SHP77 (cell line): ENCODE measurements at regions not wholly inside any gene's neighbourhood (a gene's known extent, or its start where the extent isn't known, plus 50 kb on each side); places are given as distances from the start of the nearest gene placed in this dataset.
"Not testable (repeated sequence)": the region's sequence is repeated elsewhere in the genome, so short reads cannot be mapped to it uniquely, and the experiment has no call there.

Source experiments
- DNase-seq, 2 experiments: peaks; one replicate each; lab custom pipeline; 2025; lab: John Stamatoyannopoulos, UW

DNA sequence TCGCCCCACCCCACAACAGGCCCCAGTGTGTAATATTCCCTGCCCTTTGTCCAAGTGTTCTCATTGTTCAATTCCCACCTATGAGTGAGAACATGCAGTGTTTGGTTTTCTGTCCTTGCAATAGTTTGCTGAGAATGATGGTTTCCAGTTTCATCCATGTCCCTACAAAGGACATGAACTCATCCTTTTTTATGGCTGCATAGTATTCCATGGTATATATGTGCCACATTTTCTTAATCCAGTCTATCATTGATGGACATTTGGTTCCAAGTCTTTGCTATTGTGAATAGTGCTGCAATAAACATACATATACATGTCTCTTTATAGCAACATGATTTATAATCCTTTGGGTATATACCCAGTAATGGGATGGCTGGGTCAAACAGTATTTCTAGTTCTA lies 132.7 kb downstream of the SNX10 start:
- not testable (repeated sequence) for DNase-seq

DNA sequence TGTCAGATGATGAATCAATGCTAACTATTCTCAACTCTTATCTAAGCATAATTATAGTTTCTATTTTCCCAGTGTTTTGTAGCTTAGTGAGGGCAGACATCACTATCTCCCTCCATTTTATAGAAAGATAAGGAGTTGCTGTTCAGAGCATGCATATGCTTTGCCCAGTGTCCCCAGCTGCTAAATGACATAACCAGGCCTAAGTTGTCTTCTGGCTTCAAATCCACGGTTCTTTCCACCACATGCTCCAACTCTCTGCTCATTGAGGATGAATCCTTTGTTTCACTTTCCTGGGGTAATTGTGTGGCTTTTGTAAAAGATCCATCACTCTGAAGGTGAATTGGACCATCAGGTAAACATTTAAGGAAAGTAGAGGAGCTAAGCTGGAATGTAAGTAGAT lies 134.0 kb downstream of the SNX10 start:
- DNase-seq: no peak

DNA sequence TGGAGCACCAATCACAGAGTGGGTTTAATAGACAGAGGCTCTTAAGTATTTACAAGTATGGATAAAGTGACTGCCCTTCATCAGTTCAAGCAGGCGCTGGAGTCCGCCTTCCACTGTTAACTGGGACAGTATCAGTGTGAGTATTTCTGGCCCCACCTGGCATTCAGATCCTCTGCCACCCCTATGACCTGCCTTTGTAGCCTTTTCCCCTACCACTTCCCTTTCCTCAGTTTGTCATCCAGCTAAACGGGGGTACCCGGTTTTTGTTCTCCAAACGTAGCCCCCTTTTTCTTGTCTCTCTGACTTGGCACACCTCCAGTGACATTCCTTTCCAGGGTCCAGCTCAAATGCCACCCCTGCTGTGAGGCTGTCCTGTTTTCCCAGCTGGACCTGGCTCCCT lies 134.4 kb downstream of the SNX10 start:
- no peak for DNase-seq

DNA sequence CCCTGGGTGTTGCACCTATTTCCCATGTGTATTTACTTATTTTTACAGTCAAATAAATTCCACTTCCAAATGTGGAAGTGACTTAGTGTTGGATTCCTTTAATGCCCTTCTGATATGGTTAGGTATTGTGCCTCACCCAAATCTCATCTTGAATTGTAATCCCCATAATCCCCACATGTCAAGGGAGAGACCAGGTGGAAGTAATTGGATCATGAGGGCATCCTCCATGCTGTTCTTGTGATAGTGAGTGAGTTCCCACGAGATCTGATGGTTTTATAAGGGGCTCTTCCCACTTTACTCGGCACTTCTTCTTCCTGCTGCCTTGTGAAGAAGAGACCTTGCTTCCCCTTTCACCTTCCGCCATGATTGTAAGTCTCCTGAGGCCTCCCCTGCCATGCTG lies 136.9 kb downstream of the SNX10 start:
- no peak for DNase-seq

DNA sequence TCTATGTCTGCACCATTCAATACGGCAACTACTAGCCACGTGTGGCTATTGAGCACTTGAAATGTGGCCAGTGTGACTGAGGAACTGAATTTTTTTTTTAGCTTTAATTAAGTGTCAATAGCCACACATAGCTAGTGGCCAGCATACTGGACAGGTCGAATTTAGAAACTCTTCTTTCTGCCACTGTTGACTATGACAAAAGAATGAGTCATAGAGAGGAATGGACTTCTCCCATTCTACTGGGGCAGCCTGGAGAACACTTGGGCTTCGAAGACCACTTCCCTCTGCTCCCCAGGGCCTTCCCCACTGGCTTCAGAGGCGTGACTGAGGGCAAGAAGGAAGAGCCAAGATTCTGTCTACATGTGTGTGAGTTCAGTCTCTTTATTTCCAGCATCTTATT lies 137.5 kb downstream of the SNX10 start:
- no peak for DNase-seq

DNA sequence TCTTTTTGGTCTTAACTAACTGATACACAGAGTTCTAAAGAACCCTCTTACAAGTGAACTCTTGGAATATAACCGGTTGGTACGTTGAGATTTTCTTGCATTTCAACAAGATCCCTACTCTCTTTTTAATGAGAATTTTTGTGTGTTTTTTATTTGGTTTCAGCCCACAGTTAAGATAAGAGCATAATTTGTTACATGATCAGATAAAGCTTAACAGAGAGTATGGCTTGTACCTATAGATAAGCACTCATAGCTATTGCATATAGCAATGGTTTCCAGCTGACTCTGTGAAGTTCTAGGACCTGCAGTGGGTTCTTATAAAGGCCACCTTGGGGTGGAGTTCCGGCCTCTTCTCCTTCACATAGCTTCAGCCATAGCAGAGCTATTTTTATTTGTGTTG lies 143.3 kb downstream of the SNX10 start:
- DNase-seq: no peak

DNA sequence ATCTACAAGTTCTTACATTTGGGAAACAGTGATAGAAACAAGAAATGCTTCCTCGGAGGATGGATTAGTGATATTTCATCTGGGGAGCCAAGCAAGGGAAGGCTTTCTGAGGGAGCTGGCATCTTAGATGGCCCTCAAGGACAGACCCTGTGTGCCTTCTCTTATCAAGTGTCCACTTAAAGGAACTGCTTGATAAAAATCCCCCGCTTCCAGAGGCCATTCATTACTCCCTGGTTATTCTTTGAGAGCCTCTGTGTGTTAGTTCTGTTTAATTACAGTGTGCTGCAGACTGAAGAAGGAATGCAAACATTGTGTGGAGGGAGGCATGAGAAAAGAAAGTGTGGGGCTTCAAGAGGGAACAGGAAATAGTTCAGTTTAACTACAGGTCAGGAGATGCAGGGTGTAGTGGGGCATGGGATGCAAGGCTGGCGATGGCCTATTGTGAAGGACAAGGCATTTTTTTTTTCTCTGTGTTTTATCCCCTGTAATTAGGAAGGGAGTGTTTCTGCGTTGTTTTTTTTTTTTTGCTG lies 145.4 kb downstream of the SNX10 start:
- DNase-seq: no peak

DNA sequence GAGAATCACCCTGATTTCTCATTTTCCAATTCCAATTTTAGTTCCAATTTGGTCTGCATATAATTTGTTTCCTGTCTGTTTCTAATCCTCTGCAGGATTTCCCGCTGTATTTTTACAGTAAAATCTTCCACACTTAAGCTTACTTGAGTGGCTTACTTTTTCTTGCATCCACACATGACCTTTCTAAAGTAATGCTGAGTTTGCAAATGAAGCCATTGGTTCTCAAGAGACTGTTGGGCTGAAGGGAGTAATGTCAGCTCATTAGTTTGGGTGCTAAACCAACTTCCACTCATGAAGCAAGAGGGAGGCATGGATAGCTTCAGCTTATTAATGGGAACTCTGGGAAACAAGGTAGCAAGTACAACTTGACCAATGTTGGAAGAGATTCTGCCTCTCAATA lies 146.4 kb downstream of the SNX10 start:
- DNase-seq: no peak

DNA sequence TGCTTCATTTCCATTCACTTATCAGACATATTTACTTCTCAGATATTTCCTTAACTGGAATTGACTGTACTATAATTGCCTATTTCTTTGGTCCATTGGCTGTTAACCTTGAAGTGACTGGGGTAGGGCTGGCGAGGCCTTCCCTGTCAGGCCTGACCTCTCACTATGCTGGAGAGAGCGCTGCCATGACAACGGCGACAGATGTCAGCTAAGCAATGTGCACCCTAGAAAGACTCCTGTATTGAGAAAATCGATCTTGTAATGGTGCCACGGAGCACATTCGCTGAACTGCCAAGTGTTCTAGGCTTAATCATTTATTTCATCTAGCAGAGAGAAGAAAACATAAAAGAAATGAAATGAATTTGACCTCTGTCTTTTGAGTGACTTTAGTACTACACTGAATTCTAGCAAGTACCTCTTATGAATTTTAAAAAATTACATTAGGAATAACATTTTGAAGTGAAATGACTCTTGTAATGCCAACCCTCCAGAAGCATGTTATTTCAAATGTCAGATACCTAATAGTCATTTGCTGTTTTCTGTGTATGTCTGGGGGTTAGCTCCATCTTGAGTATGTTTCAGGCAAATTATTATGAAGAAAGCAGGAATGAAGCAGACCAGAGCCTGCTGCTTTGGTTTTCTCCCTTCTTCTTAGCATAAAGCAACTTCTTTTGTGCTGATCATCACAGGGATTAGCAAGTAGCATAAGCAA lies 148.0 kb downstream of the SNX10 start:
- peak; percentile 71 to 73 for DNase-seq

DNA sequence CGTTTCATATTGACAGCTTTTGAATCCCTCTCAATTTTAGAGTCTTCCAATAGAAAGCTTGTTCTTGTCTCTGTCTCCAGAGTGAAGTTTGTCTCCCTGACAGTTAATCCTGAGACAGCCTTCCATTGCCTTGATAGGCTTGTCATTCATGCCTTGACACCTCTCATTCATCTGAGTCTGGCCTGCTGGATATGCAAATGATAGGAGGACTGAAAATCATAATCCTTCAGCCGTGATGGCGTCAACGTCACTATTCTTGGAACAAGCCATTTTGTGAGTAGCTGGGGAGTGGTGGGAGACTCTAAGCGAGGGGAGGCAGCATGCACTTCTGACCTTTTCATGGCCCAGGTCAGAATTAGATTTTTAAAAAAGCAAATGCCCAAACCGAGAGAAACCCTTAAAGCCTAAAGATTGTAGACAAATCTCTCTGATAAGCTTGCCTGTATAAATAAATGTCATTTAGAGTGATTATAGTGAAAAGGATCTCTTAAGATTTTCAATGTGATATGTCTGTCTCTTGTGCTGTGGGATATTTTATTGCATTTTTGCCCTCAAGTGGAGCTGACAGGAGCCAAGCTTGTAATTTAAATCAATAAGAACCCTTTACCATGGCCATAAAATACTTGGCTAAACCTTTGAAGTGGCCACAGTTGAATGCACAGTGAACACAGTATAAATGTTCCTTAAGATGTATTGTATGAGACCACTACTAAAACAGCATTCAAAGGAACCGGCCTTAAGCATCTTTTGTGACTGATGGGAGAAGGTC lies 148.8 kb downstream of the SNX10 start:
- no peak for DNase-seq

DNA sequence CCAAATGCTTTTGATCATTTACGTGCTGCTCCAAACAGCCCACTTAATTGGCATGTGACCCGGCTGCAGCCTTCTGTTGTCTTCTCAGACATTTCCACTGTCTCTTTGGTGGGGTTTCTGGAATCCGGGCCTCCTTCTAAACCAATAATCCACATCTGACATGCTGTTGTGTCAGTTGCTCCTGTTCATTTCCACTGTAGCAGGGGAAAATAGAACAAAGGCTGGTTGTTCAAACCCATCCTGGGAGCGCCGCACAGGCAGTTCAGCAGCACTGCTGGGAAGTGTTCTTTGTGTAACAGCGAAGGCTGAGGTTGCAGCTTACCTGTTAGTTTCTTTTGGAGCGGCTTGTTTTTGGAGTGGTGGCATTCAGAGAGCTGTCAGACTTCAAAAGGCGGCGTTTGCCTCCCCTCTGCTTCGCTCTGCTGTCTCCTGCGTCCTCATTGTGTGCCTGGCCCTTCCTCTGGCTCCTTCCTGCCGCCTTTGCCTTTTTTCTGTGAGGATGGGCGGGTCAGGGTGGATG lies 149.4 kb downstream of the SNX10 start:
- DNase-seq: no peak

DNA sequence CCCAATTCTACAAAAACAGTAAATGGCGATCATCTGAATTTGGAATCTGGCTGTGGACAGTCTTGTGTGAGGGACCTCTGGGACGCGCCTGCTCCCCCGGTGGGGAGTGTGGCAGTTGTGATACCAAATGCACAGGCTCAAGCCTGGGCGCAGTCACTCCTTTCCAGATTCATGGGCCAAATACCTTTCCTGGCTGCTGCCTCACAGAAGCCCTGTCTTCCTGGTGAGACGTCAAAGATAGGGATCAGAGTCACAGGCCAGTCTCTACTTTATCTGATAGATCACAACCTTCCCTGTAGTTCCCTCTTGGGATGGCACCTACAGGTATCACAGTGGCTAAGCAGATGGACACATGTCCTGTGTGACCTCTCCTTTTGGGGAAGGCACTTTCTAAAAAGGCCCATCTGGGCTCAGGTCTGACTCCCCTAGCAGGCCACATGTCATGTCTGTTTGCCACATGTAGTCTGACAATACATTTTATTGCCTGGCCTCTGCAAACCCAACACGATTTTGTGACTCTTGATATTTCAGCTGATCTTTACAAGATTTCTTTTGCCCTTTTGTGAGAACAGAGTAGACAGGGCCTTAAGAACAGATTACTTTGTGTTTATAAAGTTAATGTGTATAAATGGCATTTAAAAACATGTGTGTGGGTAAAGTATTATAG lies 150.1 kb downstream of the SNX10 start:
- no peak for DNase-seq

DNA sequence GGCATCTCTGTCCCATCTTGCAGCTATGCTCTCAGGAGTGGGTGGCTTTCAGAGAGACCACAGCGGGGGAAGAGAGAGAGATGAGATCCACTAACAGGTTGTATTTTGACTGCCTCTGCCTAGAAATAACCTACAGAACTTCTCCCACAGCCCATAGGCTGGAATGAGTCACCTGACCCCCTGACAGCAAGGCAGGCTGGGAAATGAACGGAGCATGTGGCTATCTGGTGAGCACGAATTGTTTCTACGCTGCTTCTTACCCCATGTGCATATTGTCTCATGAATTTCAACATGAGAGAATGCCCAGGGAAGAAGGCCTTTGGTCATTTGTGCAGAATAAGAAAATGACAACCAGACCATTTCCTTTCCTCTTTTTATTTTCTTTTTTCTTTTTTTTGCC lies 151.3 kb downstream of the SNX10 start:
- no peak for DNase-seq

DNA sequence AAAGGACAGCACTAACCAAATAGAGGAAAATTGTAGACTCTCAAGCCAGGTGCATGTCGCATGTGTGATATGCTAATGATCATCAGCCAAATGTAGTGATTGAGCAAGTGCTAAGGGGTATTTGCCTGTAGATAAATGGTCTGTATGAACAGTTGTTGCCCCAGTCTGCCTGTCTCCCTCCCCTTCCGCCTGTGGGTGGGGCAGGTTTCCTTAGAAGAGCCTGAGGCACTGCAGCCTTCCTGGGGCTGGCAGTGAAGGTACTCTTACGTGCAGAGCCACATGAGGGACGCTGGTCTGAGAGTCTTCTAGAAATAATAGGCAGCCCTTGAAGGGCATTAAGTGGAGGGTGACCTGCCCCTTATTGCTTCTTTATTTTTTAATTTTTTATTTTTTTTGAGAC lies 152.1 kb downstream of the SNX10 start:
- DNase-seq: no peak

DNA sequence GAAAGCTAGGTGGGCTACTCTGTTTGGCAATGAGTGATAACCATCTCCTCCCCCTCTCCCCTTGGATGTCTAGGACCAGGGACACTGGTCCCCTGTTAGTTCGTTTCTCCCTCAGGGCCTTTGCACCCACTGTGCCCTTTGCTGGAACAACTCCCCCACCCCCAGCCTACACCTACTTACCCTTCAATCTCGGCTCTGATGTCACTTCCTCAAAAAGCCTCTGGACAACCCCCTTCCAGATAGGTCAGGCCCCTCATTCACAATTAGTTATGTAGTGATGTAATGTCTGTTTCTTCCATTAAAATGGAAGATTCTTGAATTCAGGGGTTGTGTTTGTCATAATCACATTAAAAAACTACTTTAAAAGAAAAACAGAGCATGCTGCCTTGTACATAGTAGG lies 152.9 kb downstream of the SNX10 start:
- no peak for DNase-seq

DNA sequence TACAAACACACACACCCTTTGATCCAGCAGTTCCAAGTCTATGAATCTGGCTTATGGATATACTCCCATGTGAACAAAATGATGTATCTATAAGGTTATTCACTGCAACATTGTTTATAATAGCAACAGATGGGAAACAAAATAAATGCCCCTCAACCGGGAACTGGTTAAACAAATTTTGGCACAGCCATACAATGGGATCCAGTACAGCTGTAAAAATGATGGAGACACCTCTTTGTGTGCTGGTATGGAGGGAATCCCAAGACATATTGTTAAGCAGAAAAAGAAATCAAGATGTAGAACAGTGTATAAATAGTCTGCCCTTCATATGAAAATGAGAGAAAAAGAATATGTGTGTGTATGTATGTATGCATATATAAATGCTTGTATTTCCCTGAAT lies 155.5 kb downstream of the SNX10 start:
- no peak for DNase-seq

DNA sequence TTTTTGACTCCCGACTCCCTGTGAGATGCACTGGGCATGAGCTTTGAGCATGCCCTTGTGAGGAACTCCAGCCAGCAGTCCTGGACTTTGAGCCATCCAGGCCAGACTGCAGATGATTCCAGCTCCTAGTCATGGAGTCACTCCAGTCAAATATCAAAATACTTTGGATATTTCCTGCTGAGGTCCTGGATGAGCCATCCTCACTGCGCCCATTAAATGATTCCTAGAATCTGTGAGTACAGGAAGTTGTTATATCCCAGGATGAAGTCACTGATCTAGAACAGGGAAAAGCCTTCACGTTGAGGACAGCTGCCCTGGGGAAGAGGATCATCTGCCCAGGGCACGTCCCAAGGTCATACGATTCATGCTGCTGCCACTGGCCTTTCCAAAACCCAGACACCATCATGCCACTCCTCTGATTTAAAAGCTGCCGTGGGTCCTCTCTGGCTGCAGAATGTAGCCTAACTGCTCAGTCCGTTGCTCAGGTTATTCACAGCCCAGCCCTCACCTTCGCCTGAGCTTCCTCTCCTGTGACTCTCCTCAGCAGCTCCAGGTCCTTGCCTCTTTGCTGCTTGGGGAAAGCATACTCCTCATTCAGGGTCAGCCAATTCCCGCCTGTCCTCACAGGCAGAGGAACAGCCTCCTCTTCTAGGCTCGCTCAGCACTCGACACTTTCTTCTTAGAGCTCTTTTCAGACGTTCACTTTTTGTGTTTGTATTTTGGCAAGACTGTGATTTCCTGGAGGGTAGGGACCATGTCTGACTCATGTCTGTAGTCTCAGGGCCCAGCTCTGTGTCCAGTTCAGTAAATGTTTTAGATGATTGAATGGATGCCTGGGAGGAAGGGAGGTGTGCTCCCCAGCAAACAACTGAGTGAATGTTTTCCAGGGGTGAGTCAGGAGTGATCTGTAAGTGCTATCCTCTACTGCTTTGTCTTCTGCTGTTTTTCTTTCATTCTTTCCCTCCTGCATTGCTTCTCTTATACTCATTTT lies 157.8 kb downstream of the SNX10 start:
- peak in 1 of 2 experiments; percentile 49 for DNase-seq

DNA sequence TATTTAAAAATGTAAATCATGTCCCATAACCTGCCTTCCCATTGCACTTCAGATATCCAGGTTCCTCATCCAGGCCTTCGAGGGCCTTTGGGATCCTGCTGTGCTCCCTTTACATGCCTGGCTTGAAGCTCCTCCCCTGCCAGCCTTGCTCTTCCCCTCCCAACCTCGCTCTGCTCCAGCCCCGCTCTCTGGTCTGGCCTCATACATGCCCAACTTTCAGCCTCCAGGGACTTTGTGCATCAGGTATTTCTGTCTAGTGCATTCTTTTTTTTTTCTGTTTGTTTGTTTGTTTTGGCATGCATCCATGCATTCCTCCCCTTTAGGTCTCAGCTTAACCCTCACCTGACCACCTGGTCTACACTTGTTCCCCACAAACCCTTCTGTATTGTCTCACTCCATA lies 160.3 kb downstream of the SNX10 start:
- no peak for DNase-seq

DNA sequence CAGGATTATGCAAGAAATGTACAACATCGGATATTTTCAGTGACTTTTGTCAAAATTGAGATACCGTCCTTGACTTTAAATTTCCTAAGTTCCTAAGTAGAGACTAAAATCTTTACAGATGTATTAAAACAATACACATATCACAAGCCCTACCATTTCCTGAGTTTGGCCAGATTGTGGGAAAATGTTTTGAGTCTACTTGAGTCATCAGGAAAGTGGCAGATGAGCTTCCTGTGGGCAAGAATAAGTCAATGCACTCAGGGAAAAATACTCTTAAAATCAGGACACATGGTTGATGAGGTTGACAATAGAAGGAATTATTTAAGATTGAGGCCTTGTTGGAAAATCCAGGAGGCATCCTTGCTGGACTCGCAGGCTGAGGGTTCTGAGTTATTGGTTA lies 162.5 kb downstream of the SNX10 start:
- no peak for DNase-seq

DNA sequence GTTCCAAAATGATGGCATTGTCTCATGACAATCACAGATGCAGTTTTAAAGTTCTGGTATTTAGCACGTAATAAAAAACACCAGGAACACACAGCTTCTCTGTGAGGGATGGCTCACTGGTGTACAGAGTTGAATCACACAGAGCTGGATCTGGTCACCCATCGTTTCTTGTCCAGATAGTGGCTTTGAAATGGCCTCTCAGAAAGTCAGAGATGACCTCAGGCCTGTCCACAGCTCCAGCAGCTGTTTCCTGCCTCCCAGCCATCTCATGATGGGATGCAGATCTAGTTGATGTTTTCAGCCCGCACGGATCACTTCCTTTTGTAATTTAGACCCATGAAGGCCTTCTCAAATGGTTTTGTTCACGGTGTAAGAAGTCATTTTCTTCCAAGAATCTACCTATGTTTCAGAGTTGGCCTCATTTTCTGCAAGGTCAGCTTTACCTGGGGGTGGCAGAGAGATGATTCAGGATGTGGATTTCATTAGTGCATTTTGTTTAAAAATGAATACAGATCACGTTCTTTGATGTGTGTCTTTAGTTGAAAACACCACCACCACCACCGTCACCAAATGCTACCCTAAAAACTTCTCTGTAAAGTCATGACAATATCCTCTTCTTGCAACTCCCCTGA lies 166.2 kb downstream of the SNX10 start:
- DNase-seq: no peak
